Tibial artery (tissue), 4 donors: ENCODE measurements at regions not wholly inside any gene's neighbourhood (a gene's known extent, or its start where the extent isn't known, plus 50 kb on each side); places are given as distances from the start of the nearest gene placed in this dataset.

Experiments used
- DNase-seq, 2 donors: peaks; one replicate each; pipeline ENCODE4 v3.0.0-alpha.2; 2019
- H3K27ac ChIP-seq, 2 donors: fragments of 200-600 bp; sonication (generic) in 1 of 2; 1 replicate in 1 of 2; 2 replicates in 1 of 2; pipeline ENCODE4 v1.5.1; 2018 to 2019; ENCODE audit warnings: mild to moderate bottlenecking in 1 of 2
- H3K27me3 ChIP-seq, 2 donors: fragments of 200-600 bp; sonication (generic) in 1 of 2; one replicate each; pipeline versions ENCODE4 v1.5.1 to v1.6.0; 2016 to 2019
- H3K36me3 ChIP-seq, 3 donors: fragments of 200-600 bp; sonication (generic) in 2 of 3; one replicate each; pipeline ENCODE4 v1.5.1; 2016 to 2019; ENCODE audit warnings: mild to moderate bottlenecking in 2 of 3
- H3K4me1 ChIP-seq, 4 donors: fragments of 200-600 bp; sonication (generic) in 2 of 4; 1 replicate in 3 of 4; 2 replicates in 1 of 4; pipeline ENCODE4 v1.5.1; 2016 to 2019
- H3K4me3 ChIP-seq, 2 donors: fragments of 200-600 bp; sonication (generic) in 1 of 2; 1 replicate in 1 of 2; 2 replicates in 1 of 2; pipeline ENCODE4 v1.5.1; 2018 to 2019; ENCODE audit warnings: mild to moderate bottlenecking in 2 of 2
- H3K9me3 ChIP-seq, 3 donors: fragments of 200-600 bp; sonication (generic) in 1 of 3; one replicate each; pipeline ENCODE4 v1.5.1; 2016 to 2019
- CTCF ChIP-seq, 2 experiments: fragments of 200-600 bp in 1 of 2; fragments of 450-650 bp in 1 of 2; IDR thresholded peaks; one replicate each; pipeline ENCODE4 v1.5.1; 2017 to 2019; ENCODE audit warnings: antibody characterized with exemption in 2 of 2, mild to moderate bottlenecking in 1 of 2, moderate library complexity in 1 of 2
- intact Hi-C: fragments of 100-400 bp; cut with DNase I; formaldehyde crosslinking; loops from one replicate; pipeline ENCODE4 v1.15.0; 2023; ENCODE audit warnings: low total_unique reads

GRCh38 chr3:145898487-145898886 lies 262.5 kb downstream of the PLOD2 start:
- no peak overlapping the region for H3K27ac ChIP-seq
- no peaks in the 10 kb centered on the region for H3K36me3 ChIP-seq
- peaks cover 0 to 9% (median 0%) of the 10 kb centered on the region in 4 donors for H3K4me1 ChIP-seq
- TF ChIP-seq CTCF (IDR thresholded peaks at IDR 0.05) = no peak
- peak overlapping the region; percentile 20 to 28 for H3K4me3 ChIP-seq
- intact Hi-C loops = no loop called here
- no peaks in the 10 kb centered on the region for H3K9me3 ChIP-seq
- DNase-seq = no peak
- no peaks in the 10 kb centered on the region for H3K27me3 ChIP-seq

GRCh38 chr3:145899241-145899640 lies 261.7 kb downstream of the PLOD2 start:
- no peaks in the 10 kb centered on the region for H3K9me3 ChIP-seq
- no peaks in the 10 kb centered on the region for H3K27me3 ChIP-seq
- no peak overlapping the region for H3K4me3 ChIP-seq
- H3K36me3 ChIP-seq = no peaks in the 10 kb centered on the region
- no peak for TF ChIP-seq CTCF (IDR thresholded peaks at IDR 0.05)
- peaks cover 0 to 9% (median 0%) of the 10 kb centered on the region in 4 donors for H3K4me1 ChIP-seq
- intact Hi-C loops = no loop called here
- no peak overlapping the region for H3K27ac ChIP-seq
- no peak for DNase-seq

- H3K27me3 ChIP-seq = no peaks in the 10 kb centered on the region
- no peaks in the 10 kb centered on the region for H3K9me3 ChIP-seq
- no peak for TF ChIP-seq CTCF (IDR thresholded peaks at IDR 0.05)
- no peak overlapping the region for H3K4me3 ChIP-seq
- no peaks in the 10 kb centered on the region for H3K36me3 ChIP-seq
- intact Hi-C loops = no loop called here
- DNase-seq = no peak
- H3K4me1 ChIP-seq = peaks cover 0 to 9% (median 0%) of the 10 kb centered on the region in 4 donors
- H3K27ac ChIP-seq = no peak overlapping the region
Measured at GRCh38 chr3:145900056-145900829, 260.7 kb downstream of the PLOD2 start.

GRCh38 chr3:145902166-145902565 lies 258.8 kb downstream of the PLOD2 start:
- H3K27ac ChIP-seq = no peak overlapping the region
- TF ChIP-seq CTCF (IDR thresholded peaks at IDR 0.05) = no peak
- intact Hi-C loops = no loop called here
- DNase-seq = no peak
- no peak overlapping the region for H3K4me3 ChIP-seq
- H3K36me3 ChIP-seq = no peaks in the 10 kb centered on the region
- no peaks in the 10 kb centered on the region for H3K9me3 ChIP-seq
- H3K27me3 ChIP-seq = no peaks in the 10 kb centered on the region
- H3K4me1 ChIP-seq = peaks cover 0 to 9% (median 0%) of the 10 kb centered on the region in 4 donors

GRCh38 chr3:145903472-145904013 lies 257.4 kb downstream of the PLOD2 start:
- H3K4me3 ChIP-seq = no peak overlapping the region
- no peaks in the 10 kb centered on the region for H3K27me3 ChIP-seq
- intact Hi-C loops = no loop called here
- H3K36me3 ChIP-seq = no peaks in the 10 kb centered on the region
- TF ChIP-seq CTCF (IDR thresholded peaks at IDR 0.05) = no peak
- H3K9me3 ChIP-seq = no peaks in the 10 kb centered on the region
- no peaks in the 10 kb centered on the region for H3K4me1 ChIP-seq
- DNase-seq = no peak
- H3K27ac ChIP-seq = no peak overlapping the region
